ENCODE measurements at regions not wholly inside any gene's neighbourhood (a gene's known extent, or its start where the extent isn't known, plus 50 kb on each side); places are given as distances from the start of the nearest gene placed in this dataset.

- TF ChIP-seq, protein P1, sequence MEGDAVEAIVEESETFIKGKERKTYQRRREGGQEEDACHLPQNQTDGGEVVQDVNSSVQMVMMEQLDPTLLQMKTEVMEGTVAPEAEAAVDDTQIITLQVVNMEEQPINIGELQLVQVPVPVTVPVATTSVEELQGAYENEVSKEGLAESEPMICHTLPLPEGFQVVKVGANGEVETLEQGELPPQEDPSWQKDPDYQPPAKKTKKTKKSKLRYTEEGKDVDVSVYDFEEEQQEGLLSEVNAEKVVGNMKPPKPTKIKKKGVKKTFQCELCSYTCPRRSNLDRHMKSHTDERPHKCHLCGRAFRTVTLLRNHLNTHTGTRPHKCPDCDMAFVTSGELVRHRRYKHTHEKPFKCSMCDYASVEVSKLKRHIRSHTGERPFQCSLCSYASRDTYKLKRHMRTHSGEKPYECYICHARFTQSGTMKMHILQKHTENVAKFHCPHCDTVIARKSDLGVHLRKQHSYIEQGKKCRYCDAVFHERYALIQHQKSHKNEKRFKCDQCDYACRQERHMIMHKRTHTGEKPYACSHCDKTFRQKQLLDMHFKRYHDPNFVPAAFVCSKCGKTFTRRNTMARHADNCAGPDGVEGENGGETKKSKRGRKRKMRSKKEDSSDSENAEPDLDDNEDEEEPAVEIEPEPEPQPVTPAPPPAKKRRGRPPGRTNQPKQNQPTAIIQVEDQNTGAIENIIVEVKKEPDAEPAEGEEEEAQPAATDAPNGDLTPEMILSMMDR (IDR thresholded peaks at IDR 0.05) = no peak
- TF ChIP-seq EP300 (IDR thresholded peaks at IDR 0.05) (no peak), POLR2AphosphoS5 (IDR thresholded peaks at IDR 0.05) (no peak)
These were observed 50.3 kb upstream of the RGPD4 start for GRCh38 chr2:107776362-107776761.

Data from stomach (tissue), 4 donors.